Activated CD8-positive, alpha-beta memory T cell treated with anti-CD3 and anti-CD28 coated beads, Interleukin-2, amount 10 ng/mL, durations not matched to agents 7 days and 5 days (primary cell): ENCODE measurements at regions not wholly inside any gene's neighbourhood (a gene's known extent, or its start where the extent isn't known, plus 50 kb on each side); places are given as distances from the start of the nearest gene placed in this dataset.

Experiments
- ATAC-seq: fragments of 150-1000 bp; cut with Tn5 transposase; one replicate; pipeline ENCODE4 v1.10.0; 2021; ENCODE audit warnings: moderate library complexity
- CTCF ChIA-PET: fragments of 350-600 bp; sonication (Branson Sonifier 250); formaldehyde crosslinking; loops from one replicate; lab custom pipeline; 2021; ENCODE audit warnings: antibody characterized with exemption; lab: Charles Lee
- DNase-seq: peaks from one replicate; pipeline ENCODE4 v3.0.0-alpha.2; 2020
- H3K27ac Mint-ChIP-seq: one replicate; pipeline ENCODE4 v1.8.0; 2021; ENCODE audit warnings: mild to moderate bottlenecking, mixed read lengths
- H3K27me3 Mint-ChIP-seq: one replicate; pipeline ENCODE4 v1.8.0; 2021; ENCODE audit warnings: mixed read lengths
- H3K36me3 Mint-ChIP-seq: one replicate; pipeline ENCODE4 v1.8.0; 2021; ENCODE audit warnings: mild to moderate bottlenecking, mixed read lengths
- H3K4me1 Mint-ChIP-seq: one replicate; pipeline ENCODE4 v1.8.0; 2021; ENCODE audit warnings: mixed read lengths
- H3K4me3 Mint-ChIP-seq: one replicate; pipeline ENCODE4 v1.8.0; 2021; ENCODE audit warnings: mild to moderate bottlenecking, moderate library complexity, mixed read lengths
- H3K9me3 Mint-ChIP-seq: one replicate; pipeline ENCODE4 v1.8.0; 2022; ENCODE audit warnings: low read depth, mixed read lengths

DNA sequence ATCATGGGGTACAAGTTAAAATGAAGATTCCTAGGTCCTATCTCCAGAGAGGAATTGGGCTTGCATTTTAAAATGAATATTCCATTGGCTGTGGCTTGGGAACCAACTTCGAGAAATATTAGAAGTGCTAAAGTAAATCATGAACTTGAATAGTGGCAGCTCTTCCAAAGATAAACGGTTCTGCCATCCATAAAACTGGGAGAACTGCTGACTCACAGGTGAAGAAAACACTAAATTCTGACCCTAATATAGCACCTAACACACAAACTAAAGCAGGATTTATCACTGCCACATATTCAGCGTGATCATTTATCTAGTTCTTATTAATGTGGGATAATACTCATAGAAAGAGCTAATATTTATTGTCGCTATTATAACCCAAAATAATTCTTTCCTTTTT is 508.1 kb upstream of the ID4 start:
- Mint-ChIP-seq H3K4me1 (no peaks in the 10 kb centered on the region), H3K9me3 (peaks cover 3% of the 10 kb centered on the region), H3K36me3 (no peaks in the 10 kb centered on the region), H3K27ac (no peak overlapping the region), H3K27me3 (no peaks in the 10 kb centered on the region), H3K4me3 (no peak overlapping the region)
- DNase-seq (no peak), ATAC-seq (no peak)
- CTCF ChIA-PET, result no interaction called here

DNA sequence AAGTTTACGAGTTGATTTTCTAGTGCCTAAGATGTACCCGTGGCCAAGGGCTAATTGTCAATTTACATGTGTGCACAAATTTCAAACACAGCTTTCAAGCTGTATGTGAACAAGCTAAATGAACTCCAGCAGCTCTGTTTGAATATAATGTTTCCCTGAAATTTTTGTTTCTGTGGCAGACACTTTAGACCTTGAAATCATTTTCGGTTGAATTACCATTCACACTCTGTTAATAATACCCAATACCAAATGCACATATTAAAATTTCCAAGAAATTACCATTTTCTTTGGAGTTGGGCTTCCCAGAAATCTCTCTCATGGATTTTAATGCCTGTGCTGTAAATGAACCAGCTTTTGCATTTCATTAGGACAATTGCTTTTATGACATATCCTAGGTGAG is 506.1 kb upstream of the ID4 start:
- Mint-ChIP-seq H3K9me3 (peaks cover 7% of the 10 kb centered on the region), H3K27ac (no peak overlapping the region), H3K4me1 (no peaks in the 10 kb centered on the region), H3K27me3 (no peaks in the 10 kb centered on the region), H3K4me3 (no peak overlapping the region), H3K36me3 (no peaks in the 10 kb centered on the region)
- CTCF ChIA-PET, result no interaction called here
- ATAC-seq (no peak), DNase-seq (no peak)

DNA sequence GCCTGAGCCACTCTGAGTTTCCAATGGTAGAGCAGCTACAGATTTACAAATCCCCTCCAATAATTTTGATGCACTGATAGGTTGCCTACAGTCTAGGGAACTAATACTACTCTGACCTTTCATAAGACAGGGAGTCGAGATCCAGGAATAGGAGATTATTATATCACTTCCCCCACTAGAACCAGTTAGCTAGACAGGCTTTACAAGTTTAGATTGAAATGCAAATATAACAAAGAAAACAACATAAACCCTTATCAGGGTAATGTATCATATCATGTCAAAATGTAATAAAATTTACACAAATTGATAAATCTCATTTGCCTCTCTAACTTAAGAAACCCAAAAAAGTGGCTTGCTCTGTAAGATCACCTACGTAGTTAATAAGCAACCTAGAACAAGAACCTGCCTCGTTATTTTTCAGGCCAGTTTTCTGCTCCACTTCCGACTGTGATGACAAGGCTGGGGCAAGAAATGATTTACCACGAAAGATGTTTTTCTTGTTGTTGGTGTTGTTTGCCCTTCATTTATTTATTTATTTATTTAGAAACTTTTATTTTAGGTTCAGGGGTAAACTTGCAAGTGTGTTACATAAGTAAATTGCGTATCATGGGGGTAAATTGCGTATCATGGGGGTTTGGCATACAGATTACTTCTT is 504.2 kb upstream of the ID4 start:
- ATAC-seq, result no peak

DNA sequence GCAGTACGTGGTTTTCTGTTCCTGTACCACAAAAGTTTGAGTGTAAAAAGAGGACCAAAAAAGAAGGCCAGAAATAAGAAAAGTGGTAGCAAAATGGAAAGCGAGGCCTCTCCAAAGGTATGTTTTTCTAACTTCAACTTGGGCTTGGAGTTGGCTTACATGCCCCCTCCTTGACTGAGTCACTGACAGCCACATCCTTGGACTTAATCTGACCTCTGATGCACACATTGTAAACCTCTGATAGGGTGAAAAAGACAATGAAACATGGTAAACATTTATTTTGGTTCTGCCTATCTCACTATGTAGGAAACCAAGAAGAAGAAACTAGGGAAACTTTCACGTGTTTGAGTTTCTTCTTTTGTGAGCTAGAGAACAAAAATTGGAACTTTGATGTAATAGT is 503.2 kb upstream of the ID4 start:
- ATAC-seq, result no peak
- no peak for DNase-seq

More for the DNA sequence above, 504.2 kb upstream of the ID4 start:
- H3K4me3 Mint-ChIP-seq, result no peak overlapping the region
- CTCF ChIA-PET, result no interaction called here
- peaks cover 7% of the 10 kb centered on the region for H3K9me3 Mint-ChIP-seq
- no peak for DNase-seq
- H3K36me3 Mint-ChIP-seq, result no peaks in the 10 kb centered on the region
- H3K27ac Mint-ChIP-seq, result no peak overlapping the region
- no peaks in the 10 kb centered on the region for H3K27me3 Mint-ChIP-seq
- H3K4me1 Mint-ChIP-seq, result no peaks in the 10 kb centered on the region

DNA sequence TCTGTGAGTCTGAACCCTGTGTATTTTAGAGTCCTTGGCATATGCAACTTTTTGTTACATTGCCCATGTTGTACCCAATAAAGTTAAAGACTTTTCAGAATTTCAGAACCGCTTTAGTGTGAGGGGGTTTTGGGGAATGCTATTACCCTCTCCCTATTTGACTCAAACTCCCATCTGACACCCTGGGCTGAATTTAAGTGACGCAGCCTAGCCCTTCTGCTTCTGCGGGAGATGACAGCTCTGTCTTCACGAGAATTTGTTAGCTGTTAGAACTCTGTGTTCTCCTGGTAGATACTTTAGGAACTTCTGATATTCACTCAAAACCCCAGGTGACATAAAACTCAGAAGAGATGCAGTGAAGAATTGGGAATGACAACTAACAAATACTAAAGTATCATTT is 500.6 kb upstream of the ID4 start:
- Mint-ChIP-seq H3K4me3 (no peak overlapping the region), H3K4me1 (no peaks in the 10 kb centered on the region), H3K9me3 (peaks cover 8% of the 10 kb centered on the region), H3K27me3 (no peaks in the 10 kb centered on the region), H3K36me3 (no peaks in the 10 kb centered on the region), H3K27ac (no peak overlapping the region)
- no peak for ATAC-seq
- CTCF ChIA-PET, result no interaction called here
- DNase-seq, result no peak

More for the DNA sequence above, 503.2 kb upstream of the ID4 start:
- Mint-ChIP-seq H3K9me3 (peaks cover 7% of the 10 kb centered on the region), H3K4me3 (no peak overlapping the region), H3K27ac (no peak overlapping the region), H3K4me1 (no peaks in the 10 kb centered on the region), H3K27me3 (no peaks in the 10 kb centered on the region), H3K36me3 (no peaks in the 10 kb centered on the region)
- CTCF ChIA-PET, result no interaction called here

DNA sequence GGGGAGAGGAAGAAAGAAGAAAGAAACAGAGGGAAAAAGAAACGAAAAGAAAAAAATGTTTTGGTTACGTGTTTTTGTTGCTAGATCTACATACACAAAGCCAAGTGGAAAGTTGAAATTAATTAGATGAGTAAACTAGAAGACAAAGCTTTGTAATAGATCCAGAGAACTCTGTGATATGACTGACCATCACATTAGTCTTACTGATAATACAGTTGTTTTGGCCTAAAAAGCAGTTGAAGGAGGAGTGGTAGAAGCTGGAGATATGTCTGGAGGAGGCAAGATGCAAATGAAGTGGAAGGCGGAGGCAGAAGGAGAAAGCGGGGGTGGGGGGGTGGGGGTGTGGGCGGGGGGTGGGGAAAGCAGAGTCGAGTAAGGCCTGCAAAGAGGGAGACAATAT is 500.1 kb upstream of the ID4 start:
- peaks cover 8% of the 10 kb centered on the region for H3K9me3 Mint-ChIP-seq
- CTCF ChIA-PET, result no interaction called here
- H3K27me3 Mint-ChIP-seq, result no peaks in the 10 kb centered on the region
- H3K27ac Mint-ChIP-seq, result no peak overlapping the region
- no peaks in the 10 kb centered on the region for H3K36me3 Mint-ChIP-seq
- no peak overlapping the region for H3K4me3 Mint-ChIP-seq
- ATAC-seq (no peak), DNase-seq (no peak)
- no peaks in the 10 kb centered on the region for H3K4me1 Mint-ChIP-seq

DNA sequence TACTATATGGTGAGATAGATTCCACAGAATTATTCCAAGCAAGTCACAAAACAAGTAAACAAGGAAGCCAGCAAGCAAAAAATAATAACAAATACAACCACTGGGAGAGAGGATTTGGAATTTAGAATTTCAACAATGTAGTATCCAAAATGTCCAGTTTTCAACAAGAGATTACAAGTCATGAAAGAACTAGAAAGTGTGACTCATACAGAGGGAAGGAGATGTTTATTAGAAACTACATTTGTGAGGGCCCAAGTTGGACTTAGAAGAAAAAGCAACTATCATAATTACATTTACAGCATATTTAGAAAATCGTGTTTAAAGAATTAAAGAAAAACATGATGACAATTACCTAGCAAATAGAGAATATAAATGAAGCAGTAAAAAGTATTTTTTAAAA is 494.6 kb upstream of the ID4 start:
- Mint-ChIP-seq H3K9me3 (peaks cover 8% of the 10 kb centered on the region), H3K4me1 (no peaks in the 10 kb centered on the region), H3K4me3 (no peak overlapping the region), H3K36me3 (no peaks in the 10 kb centered on the region), H3K27me3 (no peaks in the 10 kb centered on the region), H3K27ac (no peak overlapping the region)
- CTCF ChIA-PET, result no interaction called here
- no peak for ATAC-seq
- no peak for DNase-seq

DNA sequence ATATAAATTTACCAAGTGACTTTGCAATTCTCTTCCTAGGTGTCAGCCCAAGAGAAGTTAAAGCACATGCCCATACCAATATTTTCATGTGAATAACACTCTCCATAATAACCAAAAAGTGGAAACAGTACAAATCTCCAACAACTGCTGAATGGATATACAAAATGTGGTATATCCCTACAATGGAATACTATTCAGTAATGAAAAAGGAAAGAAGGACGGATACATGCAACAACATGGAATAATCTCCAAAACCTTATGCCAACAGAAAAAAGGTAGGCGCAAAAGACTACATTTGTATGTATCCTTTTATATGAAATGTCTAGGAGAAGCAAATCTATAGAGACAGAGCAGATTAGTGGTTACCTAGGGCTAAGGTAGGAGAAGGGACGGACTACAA is 487.7 kb upstream of the ID4 start:
- Mint-ChIP-seq H3K4me3 (no peak overlapping the region), H3K27ac (no peak overlapping the region), H3K4me1 (no peaks in the 10 kb centered on the region), H3K9me3 (peaks cover 7% of the 10 kb centered on the region), H3K27me3 (no peaks in the 10 kb centered on the region), H3K36me3 (no peaks in the 10 kb centered on the region)
- DNase-seq, result no peak
- no peak for ATAC-seq
- CTCF ChIA-PET, result no interaction called here

DNA sequence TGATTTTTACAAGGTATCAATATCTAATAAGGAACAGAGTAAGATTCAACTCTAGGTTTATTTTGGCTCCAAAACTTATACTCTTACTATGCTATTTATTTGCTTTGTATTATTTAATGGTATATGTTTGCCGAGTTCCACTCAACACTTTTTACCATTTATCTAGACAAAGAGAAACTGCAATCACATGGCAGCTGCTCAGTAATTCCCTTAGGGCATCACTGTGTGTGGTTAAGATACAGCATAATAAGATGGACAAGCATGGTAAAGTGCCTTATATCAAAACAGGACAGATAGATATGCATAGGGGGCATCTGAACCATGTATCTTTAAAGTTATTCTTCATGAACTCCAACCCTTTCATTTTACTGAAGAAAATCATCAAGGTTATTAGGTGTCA is 483.0 kb upstream of the ID4 start:
- no peaks in the 10 kb centered on the region for H3K4me1 Mint-ChIP-seq
- ATAC-seq (no peak), DNase-seq (no peak)
- CTCF ChIA-PET, result no interaction called here
- no peaks in the 10 kb centered on the region for H3K27me3 Mint-ChIP-seq
- no peak overlapping the region for H3K4me3 Mint-ChIP-seq
- H3K27ac Mint-ChIP-seq, result no peak overlapping the region
- H3K9me3 Mint-ChIP-seq, result peaks cover 5% of the 10 kb centered on the region
- H3K36me3 Mint-ChIP-seq, result no peaks in the 10 kb centered on the region

DNA sequence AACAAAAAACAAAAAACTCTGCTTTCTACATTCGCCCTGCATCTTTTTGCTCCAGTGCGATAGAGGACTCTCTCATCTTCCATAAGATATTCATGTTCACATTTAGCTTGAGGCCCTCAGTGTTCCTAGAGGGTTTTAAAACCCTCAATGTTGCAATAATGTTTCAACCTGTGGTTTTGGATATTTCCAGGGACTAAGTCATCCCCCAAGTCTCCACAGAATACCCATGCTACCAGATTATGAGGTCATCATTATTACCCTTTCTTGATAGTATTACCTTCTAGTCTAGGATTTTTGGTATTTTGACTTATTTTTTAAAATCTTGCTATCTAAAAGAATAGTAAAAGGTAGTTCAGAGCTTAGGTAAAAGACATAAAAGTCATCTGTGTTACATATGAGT is 480.5 kb upstream of the ID4 start:
- CTCF ChIA-PET, result no interaction called here

DNA sequence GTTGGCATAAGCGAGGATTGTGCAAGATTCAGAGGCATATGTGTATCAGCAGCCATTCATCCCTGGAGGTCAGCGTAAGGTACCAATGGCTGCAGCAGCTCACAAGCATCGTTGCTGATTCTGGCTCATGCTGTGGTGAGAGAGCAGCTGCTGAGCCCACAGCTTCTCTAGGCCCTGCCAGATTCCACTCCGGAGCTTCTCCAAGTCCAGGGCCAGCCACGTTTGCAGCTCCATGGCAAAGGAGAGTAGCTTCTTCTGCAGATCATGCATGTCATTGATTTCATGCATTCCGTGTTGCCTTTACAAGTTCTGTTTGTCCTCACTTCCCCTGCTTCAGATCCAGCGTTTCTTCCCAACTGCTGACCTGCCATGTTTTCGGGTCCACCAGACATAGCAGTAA is 474.8 kb upstream of the ID4 start:
- Mint-ChIP-seq H3K9me3 (peaks cover 2% of the 10 kb centered on the region), H3K27ac (no peak overlapping the region), H3K27me3 (no peaks in the 10 kb centered on the region), H3K4me1 (no peaks in the 10 kb centered on the region), H3K36me3 (no peaks in the 10 kb centered on the region), H3K4me3 (no peak overlapping the region)
- ATAC-seq (no peak), DNase-seq (no peak)
- CTCF ChIA-PET, result no interaction called here

More for the DNA sequence above, 480.5 kb upstream of the ID4 start:
- Mint-ChIP-seq H3K4me3 (no peak overlapping the region), H3K36me3 (no peaks in the 10 kb centered on the region), H3K4me1 (no peaks in the 10 kb centered on the region), H3K27me3 (no peaks in the 10 kb centered on the region), H3K9me3 (peaks cover 2% of the 10 kb centered on the region), H3K27ac (no peak overlapping the region)
- ATAC-seq (no peak), DNase-seq (no peak)

DNA sequence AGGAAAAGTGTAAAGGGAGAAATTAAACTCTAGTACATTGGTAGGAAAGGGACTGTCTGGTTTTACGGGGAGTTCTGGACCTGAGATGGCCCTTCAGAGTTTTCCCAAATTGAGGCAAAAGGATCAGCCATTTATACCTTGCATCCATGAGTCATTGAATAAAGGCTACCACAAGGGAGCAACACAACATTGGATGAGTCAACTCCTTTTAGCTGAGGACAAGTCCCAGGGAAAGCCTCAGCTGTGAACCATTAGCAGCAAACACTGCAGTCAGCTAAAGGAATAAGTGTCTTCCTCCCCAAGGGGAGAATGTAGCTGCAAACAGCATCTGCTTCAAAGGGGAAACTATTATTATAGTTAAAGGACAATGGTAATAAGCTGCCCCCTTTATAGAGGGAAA is 468.7 kb upstream of the ID4 start:
- ATAC-seq (no peak), DNase-seq (no peak)
- no peaks in the 10 kb centered on the region for H3K27me3 Mint-ChIP-seq
- CTCF ChIA-PET, result no interaction called here
- H3K27ac Mint-ChIP-seq, result no peak overlapping the region
- H3K4me1 Mint-ChIP-seq, result no peaks in the 10 kb centered on the region
- H3K36me3 Mint-ChIP-seq, result no peaks in the 10 kb centered on the region
- peaks cover 2% of the 10 kb centered on the region for H3K9me3 Mint-ChIP-seq
- H3K4me3 Mint-ChIP-seq, result no peak overlapping the region

DNA sequence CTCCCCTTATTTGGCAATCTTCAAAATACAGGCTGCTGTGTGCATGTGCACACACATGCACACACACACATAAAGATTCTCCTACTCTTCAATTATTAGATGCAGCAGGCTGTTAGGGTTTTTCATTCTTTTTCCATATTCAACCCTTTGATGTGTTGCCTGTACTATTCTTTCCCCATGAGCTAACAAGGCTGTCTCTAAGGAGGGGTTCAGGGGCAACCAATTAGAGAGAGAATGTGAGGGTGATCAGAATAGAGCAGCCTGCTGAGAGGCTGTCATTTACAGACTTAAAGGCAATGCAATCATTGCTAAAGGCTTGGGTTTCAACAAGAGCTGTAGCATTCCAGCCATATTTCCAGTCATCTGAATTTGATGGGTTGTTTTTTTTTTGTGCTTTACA is 467.4 kb upstream of the ID4 start:
- no peaks in the 10 kb centered on the region for H3K4me1 Mint-ChIP-seq
- DNase-seq, result no peak
- H3K4me3 Mint-ChIP-seq, result no peak overlapping the region
- no peak overlapping the region for H3K27ac Mint-ChIP-seq
- ATAC-seq, result no peak
- H3K36me3 Mint-ChIP-seq, result no peaks in the 10 kb centered on the region
- no peaks in the 10 kb centered on the region for H3K27me3 Mint-ChIP-seq
- CTCF ChIA-PET, result no interaction called here
- H3K9me3 Mint-ChIP-seq, result peaks cover 2% of the 10 kb centered on the region

DNA sequence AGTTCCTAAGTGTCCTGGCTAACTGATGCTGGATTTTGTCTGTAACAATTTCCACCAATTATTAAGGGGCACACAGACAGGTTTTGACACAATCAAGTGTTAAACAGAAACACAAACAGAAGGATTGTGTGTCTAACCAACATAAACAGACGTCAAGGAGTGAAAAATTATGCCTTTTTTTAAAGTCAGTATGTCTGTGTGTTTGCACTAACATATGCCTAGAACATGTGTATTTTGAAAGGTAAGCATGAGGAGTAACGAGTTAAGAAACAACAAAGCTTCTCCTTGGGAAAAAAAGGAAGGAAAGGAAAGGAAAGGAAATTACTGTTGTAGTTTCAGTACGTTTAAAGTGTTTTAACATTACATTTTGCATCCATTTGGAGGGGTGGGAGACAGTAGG is 466.3 kb upstream of the ID4 start:
- CTCF ChIA-PET, result no interaction called here
- Mint-ChIP-seq H3K4me1 (no peaks in the 10 kb centered on the region), H3K36me3 (no peaks in the 10 kb centered on the region), H3K27me3 (no peaks in the 10 kb centered on the region), H3K27ac (no peak overlapping the region), H3K4me3 (no peak overlapping the region), H3K9me3 (no peaks in the 10 kb centered on the region)
- no peak for DNase-seq
- no peak for ATAC-seq

DNA sequence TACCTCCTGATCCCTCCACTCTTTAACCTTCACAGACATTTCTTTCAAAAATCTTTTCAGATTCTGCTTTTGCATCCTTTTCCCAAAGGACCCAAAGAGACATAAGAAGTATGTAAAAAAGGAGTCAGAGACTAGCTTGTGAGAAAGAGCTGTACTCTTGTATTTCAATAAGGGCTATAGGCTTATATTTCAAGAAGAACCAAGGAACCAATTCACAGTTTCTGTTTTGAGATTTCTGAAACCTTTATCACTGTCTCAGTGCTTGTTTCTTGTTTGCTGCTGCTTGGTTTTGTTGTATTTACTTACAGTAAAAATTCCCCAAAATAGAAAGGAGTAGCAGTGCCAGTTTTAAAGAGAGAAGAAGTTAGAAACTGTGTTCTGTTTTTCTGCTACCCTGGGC is 461.6 kb upstream of the ID4 start:
- Mint-ChIP-seq H3K36me3 (no peaks in the 10 kb centered on the region), H3K9me3 (peaks cover 4% of the 10 kb centered on the region), H3K4me1 (no peaks in the 10 kb centered on the region), H3K27ac (no peak overlapping the region), H3K4me3 (no peak overlapping the region), H3K27me3 (no peaks in the 10 kb centered on the region)
- DNase-seq, result no peak
- no peak for ATAC-seq
- CTCF ChIA-PET, result no interaction called here
